SK-N-MC (cell line): ENCODE measurements at regions not wholly inside any gene's neighbourhood (a gene's known extent, or its start where the extent isn't known, plus 50 kb on each side); places are given as distances from the start of the nearest gene placed in this dataset.

ENCODE experiments used
- EZH2 ChIP-seq: fragments of 200-600 bp; sonication (generic); IDR thresholded peaks from one replicate; pipeline ENCODE4 v1.6.1; 2017; ENCODE audit warnings: antibody characterized with exemption
- POLR2AphosphoS5 ChIP-seq: IDR thresholded peaks from 2 replicates; pipeline ENCODE4 v1.6.1; 2012; ENCODE audit warnings: mild to moderate bottlenecking, low read depth, low read length, borderline replicate concordance

DNA sequence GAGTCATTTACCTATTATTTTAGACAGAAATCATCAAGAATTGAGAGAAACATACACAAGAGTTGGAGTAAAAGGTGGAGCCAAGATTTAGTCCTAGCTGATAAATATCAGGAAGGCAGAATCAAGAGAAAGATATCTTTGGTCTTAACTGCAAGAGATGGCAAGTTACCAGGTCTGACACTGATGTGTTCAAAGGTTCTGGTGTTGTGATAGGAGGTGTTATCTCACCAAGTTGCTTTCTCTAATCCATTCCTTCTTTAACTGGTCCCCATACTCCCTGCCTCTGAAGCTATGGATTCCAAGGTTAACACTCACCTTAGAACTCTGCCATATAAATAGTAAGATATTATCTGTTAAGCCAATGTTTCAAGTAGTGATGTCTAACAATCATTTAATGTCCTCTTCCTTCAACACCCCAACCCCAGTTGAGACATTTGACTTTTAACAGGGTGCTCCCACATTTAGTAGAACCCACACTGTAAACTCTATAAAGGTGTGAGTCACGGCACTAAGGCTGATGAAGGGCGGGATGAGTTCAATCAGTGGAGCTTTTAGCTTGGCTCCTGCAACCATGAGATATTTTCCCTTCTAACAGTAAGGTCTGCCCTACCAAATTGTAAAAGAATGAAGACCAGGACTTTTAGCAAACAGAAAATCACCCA lies 333.7 kb downstream of the RND3 start:
- TF ChIP-seq EZH2 (no peak), POLR2AphosphoS5 (no peak)
